ENCODE measurements at regions not wholly inside any gene's neighbourhood (a gene's known extent, or its start where the extent isn't known, plus 50 kb on each side); places are given as distances from the start of the nearest gene placed in this dataset.

GRCh38 chr4:4962928-4963327 is 56.3 kb downstream of the CYTL1 start:
- DNase-seq, result no peak
